Iris pigment epithelial cell (primary cell): ENCODE measurements at regions not wholly inside any gene's neighbourhood (a gene's known extent, or its start where the extent isn't known, plus 50 kb on each side); places are given as distances from the start of the nearest gene placed in this dataset.

Experiments
- DNase-seq: peaks from one replicate; pipeline ENCODE4 v3.0.0-alpha.2; 2011; ENCODE audit warnings: low read depth

GRCh38 chr11:112861356-112861755, 99.9 kb upstream of the NCAM1 start:
- DNase-seq = no peak

- DNase-seq = no peak
These were observed 97.9 kb upstream of the NCAM1 start for GRCh38 chr11:112863305-112863704.

GRCh38 chr11:112864672-112865071, 96.5 kb upstream of the NCAM1 start:
- no peak for DNase-seq

- DNase-seq = no peak
These were observed 89.2 kb upstream of the NCAM1 start for GRCh38 chr11:112871909-112872500.

GRCh38 chr11:112874980-112875379, 86.2 kb upstream of the NCAM1 start:
- DNase-seq = no peak

- DNase-seq = no peak
These were observed 83.6 kb upstream of the NCAM1 start for GRCh38 chr11:112877581-112877980.

- no peak for DNase-seq
These were observed 83.1 kb upstream of the NCAM1 start for GRCh38 chr11:112878033-112878601.

- DNase-seq = no peak
These were observed 80.7 kb upstream of the NCAM1 start for GRCh38 chr11:112880495-112880894.

GRCh38 chr11:112881461-112881860, 79.8 kb upstream of the NCAM1 start:
- DNase-seq = peak; percentile 76

GRCh38 chr11:112882494-112883381, 78.5 kb upstream of the NCAM1 start:
- no peak for DNase-seq

- DNase-seq = peak; percentile 11
These were observed 77.0 kb upstream of the NCAM1 start for GRCh38 chr11:112884012-112884767.

GRCh38 chr11:112885744-112886433, 75.3 kb upstream of the NCAM1 start:
- peak; percentile 2 for DNase-seq

GRCh38 chr11:112886434-112887370, 74.5 kb upstream of the NCAM1 start:
- DNase-seq = peak; percentile 54

- no peak for DNase-seq
These were observed 71.8 kb upstream of the NCAM1 start for GRCh38 chr11:112889446-112889845.

GRCh38 chr11:112899235-112900006, 61.8 kb upstream of the NCAM1 start:
- DNase-seq = no peak

- DNase-seq = no peak
These were observed 59.3 kb upstream of the NCAM1 start for GRCh38 chr11:112901924-112902323.

- DNase-seq = peak; percentile 3
These were observed 58.7 kb upstream of the NCAM1 start for GRCh38 chr11:112902361-112903011.

GRCh38 chr11:112903340-112903739, 57.9 kb upstream of the NCAM1 start:
- DNase-seq = peak; percentile 8

GRCh38 chr11:112911124-112911523, 50.1 kb upstream of the NCAM1 start:
- DNase-seq = no peak
